ENCODE measurements at regions not wholly inside any gene's neighbourhood (a gene's known extent, or its start where the extent isn't known, plus 50 kb on each side); places are given as distances from the start of the nearest gene placed in this dataset.

DNA sequence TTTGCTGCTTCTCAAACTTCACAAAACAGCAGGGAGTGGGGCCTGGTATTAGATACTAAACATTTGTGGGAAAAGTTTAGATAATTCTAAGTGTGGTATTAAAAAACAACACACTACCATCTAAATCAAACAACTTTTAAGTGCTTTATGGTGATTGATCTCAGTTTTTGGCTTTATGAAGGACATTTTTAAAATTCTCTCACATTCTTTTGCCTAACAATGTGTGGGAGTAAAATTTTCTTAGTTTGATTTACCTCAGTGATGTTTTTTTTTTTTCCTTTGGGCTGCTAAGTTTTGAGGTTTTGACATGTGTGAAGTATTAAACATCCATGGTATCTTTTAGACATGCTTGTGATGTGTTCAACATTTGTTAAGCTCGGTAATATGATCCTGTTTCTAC lies 116.2 kb downstream of the DISP1 start:
- ChIA-PET CTCF (no interaction called here), POLR2A (no interaction called here)

DNA sequence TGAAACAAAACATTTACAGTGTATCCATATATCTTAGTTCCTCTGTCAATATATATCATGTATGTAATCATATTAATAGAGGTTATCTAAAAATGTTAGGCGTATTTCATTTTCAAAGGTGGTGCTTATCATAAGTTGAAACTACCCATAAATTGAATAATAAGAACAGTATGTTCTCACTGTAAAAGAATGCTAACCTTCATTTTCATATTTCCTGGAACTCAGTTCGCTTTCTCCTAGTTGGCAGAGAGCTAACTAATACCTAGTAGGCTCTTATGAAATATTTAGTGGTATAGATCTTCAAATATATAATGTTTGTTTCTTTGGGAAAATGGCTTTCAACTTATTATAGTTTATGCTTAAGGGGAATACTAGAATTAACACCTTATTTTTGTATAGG lies 118.4 kb downstream of the DISP1 start:
- no peak for DNase-seq (ENCODE audit: low read depth)
- ChIA-PET CTCF (no interaction called here), POLR2A (no interaction called here)

More for the DNA sequence above, 116.2 kb downstream of the DISP1 start:
- Histone ChIP-seq H3K4me3 (ENCODE audit: low read depth, low read length) (no peak overlapping the region), H3K27me3 (ENCODE audit: control insufficient read depth, insufficient read depth, low read length) (no peaks in the 10 kb centered on the region), H3K36me3 (ENCODE audit: control insufficient read depth, insufficient read depth, low read length) (no peaks in the 10 kb centered on the region)
- TF ChIP-seq, protein P1, sequence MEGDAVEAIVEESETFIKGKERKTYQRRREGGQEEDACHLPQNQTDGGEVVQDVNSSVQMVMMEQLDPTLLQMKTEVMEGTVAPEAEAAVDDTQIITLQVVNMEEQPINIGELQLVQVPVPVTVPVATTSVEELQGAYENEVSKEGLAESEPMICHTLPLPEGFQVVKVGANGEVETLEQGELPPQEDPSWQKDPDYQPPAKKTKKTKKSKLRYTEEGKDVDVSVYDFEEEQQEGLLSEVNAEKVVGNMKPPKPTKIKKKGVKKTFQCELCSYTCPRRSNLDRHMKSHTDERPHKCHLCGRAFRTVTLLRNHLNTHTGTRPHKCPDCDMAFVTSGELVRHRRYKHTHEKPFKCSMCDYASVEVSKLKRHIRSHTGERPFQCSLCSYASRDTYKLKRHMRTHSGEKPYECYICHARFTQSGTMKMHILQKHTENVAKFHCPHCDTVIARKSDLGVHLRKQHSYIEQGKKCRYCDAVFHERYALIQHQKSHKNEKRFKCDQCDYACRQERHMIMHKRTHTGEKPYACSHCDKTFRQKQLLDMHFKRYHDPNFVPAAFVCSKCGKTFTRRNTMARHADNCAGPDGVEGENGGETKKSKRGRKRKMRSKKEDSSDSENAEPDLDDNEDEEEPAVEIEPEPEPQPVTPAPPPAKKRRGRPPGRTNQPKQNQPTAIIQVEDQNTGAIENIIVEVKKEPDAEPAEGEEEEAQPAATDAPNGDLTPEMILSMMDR (IDR thresholded peaks at IDR 0.05; ENCODE audit: insufficient read depth, low read depth, low read length): no peak
- no peak for DNase-seq (ENCODE audit: low read depth)

DNA sequence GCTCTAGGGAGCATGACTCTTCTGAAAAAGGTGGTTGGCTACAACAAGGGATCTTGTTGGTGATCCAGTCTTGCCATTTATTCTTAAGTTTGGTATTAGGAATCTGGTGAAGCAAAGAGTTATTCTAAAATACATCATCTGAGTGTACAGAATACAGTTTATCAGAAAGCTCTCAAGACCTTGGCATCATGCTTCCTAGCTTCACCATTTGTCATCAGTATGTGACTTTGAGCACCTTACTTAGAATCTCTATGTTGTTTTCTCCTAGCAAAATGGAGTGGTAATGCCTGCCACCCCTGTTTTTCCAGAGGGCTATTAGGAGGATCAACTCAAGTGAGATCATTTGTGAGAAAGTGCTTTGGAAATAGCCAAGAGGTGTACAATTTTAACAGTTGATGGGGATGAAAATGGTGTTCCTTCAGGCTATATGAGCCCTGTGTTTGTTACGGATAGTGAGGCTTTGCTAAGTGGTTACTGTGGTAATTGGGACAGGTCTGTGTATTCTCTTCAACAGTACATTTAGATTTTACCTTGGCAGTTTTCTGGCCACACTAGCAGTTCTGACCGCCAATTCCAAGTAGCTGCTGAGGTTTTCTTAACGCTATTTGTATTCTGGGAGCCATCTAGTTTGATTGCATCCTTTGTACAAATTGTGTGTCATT lies 120.5 kb downstream of the DISP1 start:
- no peak for DNase-seq (ENCODE audit: low read depth)
- TF ChIP-seq, protein P1 (IDR thresholded peaks at IDR 0.05; ENCODE audit: insufficient read depth, low read depth, low read length): no peak
- Histone ChIP-seq H3K36me3 (ENCODE audit: control insufficient read depth, insufficient read depth, low read length) (no peaks in the 10 kb centered on the region), H3K4me3 (ENCODE audit: low read depth, low read length) (no peak overlapping the region), H3K27me3 (ENCODE audit: control insufficient read depth, insufficient read depth, low read length) (no peaks in the 10 kb centered on the region)
- ChIA-PET CTCF (no interaction called here), POLR2A (no interaction called here)

More for the DNA sequence above, 118.4 kb downstream of the DISP1 start:
- Histone ChIP-seq H3K27me3 (ENCODE audit: control insufficient read depth, insufficient read depth, low read length) (no peaks in the 10 kb centered on the region), H3K4me3 (ENCODE audit: low read depth, low read length) (no peak overlapping the region), H3K36me3 (ENCODE audit: control insufficient read depth, insufficient read depth, low read length) (no peaks in the 10 kb centered on the region)
- TF ChIP-seq, protein P1 (IDR thresholded peaks at IDR 0.05; ENCODE audit: insufficient read depth, low read depth, low read length): no peak

DNA sequence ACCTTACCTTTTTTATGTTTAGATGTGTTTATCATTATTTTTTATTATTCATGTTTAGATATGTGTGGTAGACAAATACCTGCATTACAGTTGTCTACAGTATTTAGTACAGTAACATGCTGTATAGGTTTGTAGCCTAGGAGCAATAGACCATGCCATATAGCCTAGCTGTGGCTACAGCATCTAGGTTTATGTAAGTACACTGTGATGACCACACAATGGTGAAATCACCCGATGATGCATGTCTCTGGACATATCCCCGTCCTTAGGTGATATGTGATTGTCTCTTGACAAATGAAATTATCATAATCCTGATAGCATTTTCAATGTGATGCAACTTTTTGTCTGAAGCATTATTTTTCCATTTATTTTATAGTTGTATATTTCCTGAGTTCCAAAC lies 121.2 kb downstream of the DISP1 start:
- TF ChIP-seq, protein P1 (IDR thresholded peaks at IDR 0.05; ENCODE audit: insufficient read depth, low read depth, low read length): no peak
- no peak for DNase-seq (ENCODE audit: low read depth)
- Histone ChIP-seq H3K4me3 (ENCODE audit: low read depth, low read length) (no peak overlapping the region), H3K36me3 (ENCODE audit: control insufficient read depth, insufficient read depth, low read length) (no peaks in the 10 kb centered on the region), H3K27me3 (ENCODE audit: control insufficient read depth, insufficient read depth, low read length) (no peaks in the 10 kb centered on the region)
- ChIA-PET POLR2A (no interaction called here), CTCF (no interaction called here)

DNA sequence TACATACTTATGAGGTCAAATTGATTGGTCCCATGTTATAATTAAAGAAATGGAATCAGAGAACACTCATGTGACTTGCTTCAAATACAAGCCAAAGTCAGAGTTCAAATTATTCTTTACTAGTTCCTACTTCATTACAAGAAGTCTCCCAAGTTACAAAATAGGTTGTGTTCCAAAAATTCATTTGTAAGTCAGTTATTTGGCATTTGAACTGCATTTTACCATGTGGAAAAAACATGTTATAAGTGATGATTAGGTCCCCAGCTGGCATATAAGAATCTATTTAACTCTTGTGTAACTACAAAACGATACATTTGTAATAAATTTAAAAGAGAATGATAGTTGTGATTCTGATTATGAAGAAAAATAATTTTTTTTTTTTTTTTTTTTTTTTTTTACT lies 124.1 kb downstream of the DISP1 start:
- H3K27me3 ChIP-seq (ENCODE audit: control insufficient read depth, insufficient read depth, low read length): no peaks in the 10 kb centered on the region
- H3K4me3 ChIP-seq (ENCODE audit: low read depth, low read length): no peak overlapping the region
- POLR2A ChIA-PET: no interaction called here
- TF ChIP-seq, protein P1 (IDR thresholded peaks at IDR 0.05; ENCODE audit: insufficient read depth, low read depth, low read length): no peak
- H3K36me3 ChIP-seq (ENCODE audit: control insufficient read depth, insufficient read depth, low read length): no peaks in the 10 kb centered on the region
- CTCF ChIA-PET: no interaction called here
- DNase-seq (ENCODE audit: low read depth): no peak

Data from BJ (cell line).